Esophagus mucosa (tissue), 1 donor: ENCODE measurements at regions not wholly inside any gene's neighbourhood (a gene's known extent, or its start where the extent isn't known, plus 50 kb on each side); places are given as distances from the start of the nearest gene placed in this dataset.
"Not testable (repeated sequence)": the region's sequence is repeated elsewhere in the genome, so short reads cannot be mapped to it uniquely, and the experiment has no call there.

Source experiments
- ATAC-seq: fragments of 200-7000 bp; cut with Tn5 transposase; one replicate; pipeline ENCODE4 v1.9.1; 2020
- donor health status: DM: yes; HTN: yes; CAD: no.

DNA sequence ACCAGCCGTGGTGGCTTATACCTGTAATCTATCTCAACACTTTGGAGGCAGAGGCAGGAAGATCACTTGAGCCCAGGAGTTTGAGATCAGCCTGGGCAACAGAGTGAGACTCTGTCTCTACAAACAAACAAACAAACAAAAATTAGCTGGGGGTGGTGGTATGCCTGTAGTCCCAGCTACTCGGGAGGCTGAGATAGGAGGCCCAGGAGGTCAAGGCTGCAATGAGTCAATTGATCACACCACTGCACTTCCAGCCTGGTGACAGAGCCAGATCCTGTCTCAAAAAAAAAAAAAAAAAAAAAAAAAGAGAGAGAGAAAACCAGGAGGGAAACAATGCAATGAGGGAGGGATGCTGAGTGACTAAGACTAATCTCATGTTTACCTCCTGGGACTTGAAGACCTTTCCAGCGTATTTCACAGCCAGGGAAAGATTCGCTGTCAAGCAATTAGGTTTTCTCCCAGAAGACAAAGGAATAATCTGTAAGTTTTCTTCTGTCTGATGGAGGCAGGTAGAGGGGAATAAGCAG, 51.1 kb upstream of the MIER3 start:
- ATAC-seq: no peak

DNA sequence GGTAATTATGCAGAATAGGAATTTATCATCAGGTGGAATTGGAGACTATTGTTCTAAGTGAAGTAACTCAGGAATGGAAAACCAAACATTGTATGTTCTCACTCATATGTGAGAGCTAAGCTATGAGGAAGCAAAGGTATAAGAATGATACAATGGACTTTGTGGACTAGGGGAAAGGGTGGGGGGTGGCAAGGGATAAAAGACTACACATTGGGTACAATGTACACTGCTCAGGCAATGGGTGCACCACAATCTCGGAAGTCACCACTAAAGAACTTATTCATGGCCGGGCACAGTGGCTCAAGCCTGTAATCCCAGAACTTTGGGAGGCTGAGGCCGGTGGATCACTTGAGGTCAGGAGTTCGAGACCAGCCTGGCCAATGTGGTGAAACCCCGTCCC, 51.6 kb upstream of the MIER3 start:
- not testable (repeated sequence) for ATAC-seq

DNA sequence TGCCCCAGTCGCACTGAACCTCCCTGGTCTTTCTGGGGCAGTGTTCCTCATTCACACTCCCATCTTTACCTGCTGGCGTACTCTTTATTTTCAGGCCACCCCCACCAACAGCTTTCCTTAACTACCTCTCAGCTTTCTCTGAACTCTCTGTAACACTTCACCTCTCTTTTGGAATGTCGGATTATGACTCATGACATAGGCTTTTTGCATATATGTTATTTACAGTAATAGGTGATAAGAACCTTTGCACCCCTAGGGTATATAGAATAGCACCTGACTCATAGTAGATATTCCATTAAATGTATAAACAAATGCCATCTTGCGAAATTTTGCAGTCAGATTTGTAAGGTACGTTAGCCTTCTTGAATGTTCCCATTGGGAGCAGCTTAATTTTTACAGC, 52.9 kb upstream of the MIER3 start:
- ATAC-seq: peak; percentile 69

DNA sequence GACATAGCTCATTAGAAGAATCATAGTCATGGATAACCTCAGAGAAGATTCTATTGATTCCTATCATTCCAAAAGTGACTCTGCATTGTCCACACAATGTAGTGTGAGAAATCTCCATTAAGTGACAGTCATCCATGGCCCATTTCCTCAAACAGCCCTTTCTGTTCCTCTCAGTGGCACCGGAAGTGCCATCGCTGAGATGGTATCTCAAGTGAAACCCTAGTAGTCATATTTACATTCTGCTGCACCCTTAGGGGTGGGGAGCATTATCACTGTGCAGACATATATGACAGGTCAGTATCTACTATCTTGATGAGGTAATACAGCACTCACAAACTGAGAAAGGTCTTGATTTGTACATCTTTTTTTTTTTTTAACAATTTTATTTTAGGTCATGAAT, 55.4 kb upstream of the MIER3 start:
- no peak for ATAC-seq

DNA sequence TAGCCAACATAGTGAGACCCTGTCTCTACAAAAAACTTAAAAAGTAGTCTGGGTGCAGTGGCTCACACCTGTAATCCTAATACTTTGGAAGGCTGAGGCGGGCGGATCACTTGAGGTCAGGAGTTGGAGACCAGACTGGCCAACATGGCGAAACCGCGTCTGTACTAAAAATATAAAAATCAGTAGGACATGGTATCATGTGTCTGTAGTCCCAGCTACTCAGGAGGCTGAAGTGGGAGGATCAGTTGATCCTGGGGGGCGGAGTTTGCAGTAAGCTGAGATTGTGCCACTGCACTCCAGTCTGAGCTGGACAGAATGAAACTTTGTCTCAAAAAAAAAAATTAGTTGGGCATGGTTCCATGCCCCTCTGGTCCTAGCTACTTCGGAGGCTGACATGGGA, 57.9 kb upstream of the MIER3 start:
- ATAC-seq: no peak

DNA sequence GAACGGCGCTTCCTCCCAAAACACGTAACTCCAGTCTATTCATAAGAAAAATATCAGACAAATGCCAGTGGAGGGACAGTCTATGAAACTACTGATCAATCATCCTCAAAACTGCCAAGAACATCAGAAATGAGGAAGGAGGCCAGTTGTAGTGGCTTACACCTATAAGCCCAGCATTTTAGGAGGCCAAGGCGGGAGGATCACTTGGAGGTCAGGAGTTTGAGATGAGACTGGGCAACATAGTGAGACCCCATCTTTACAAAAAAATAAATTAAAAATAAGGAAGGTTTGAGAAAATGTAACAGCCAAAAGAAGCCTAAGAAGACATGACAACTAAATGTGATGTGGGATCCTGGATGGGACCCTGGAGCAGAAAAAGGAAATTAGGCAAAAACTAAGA, 58.9 kb upstream of the MIER3 start:
- ATAC-seq: no peak

DNA sequence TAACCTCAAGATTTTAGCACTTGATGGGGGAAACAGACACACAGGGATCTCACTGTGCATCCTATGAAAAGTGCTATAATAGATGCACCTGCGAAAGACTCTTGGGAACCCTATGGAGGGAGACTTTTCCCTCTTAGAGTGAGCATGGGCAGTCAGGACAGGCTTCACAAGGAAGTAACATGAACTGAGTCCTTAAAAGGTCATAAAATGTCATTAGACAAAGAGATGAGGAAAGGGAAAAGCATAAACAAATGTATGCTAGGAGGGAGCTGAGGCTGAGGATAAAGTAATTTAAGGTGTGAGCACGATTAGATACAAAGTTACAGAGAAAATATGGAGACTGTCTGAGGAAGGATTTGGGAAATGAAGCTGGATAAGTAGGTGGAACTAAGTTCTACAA, 60.6 kb upstream of the MIER3 start:
- no peak for ATAC-seq

DNA sequence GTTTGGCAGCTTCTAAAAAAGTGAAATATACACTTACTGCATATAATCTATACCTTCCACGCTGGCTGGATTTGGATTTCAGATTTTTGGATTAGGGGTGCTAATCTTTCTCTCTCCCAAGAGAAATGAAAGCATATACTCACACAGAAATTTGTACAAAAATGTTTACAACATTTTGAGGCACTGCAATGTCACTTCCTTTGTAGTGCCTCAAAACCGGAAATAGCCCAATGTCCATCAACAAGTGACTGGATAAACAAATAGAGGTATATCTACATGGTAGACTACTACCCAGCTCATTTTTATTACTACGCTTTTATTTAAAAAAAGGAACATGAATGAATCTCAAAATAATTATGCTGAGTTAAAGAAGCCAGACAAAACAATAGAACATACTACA, 74.0 kb upstream of the MIER3 start:
- ATAC-seq: no peak

DNA sequence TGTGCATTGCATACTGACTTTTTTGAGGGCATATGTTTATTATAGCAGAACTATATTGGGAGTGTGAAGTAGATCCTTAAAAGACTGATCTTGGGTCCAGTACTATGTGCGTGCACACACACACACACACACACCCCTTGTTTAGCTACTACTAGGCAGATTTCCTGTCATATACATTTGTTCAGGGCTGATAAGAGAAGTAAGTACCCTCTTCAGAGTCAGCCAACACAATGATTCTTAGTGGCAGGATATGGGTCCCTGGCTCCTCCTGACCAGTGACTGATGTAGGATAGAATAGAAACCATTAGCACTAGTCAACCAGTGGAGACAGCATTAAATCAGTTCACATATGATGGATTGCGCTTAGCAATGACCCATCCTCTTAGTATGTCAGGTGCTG, 76.2 kb upstream of the MIER3 start:
- ATAC-seq: no peak

DNA sequence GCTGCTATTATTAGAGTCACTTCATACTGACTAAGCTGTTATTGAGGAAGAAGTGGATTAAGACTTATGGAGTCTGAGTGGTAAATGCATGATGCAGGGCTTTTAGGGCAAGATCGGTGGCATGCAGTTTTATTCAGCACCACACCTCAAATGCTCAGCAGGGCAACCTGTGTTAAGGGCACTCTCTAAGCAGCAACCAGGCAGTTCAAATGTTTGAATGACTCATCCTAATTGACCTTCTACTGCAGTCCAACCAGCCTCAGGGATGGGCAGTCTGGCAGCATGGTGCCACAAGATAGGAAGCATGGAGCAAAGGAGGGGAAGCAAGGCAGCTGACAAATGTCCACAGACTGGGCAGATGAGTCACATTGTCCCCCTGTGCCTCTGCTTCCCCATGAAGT, 80.2 kb upstream of the MIER3 start:
- peak; percentile 87 for ATAC-seq

DNA sequence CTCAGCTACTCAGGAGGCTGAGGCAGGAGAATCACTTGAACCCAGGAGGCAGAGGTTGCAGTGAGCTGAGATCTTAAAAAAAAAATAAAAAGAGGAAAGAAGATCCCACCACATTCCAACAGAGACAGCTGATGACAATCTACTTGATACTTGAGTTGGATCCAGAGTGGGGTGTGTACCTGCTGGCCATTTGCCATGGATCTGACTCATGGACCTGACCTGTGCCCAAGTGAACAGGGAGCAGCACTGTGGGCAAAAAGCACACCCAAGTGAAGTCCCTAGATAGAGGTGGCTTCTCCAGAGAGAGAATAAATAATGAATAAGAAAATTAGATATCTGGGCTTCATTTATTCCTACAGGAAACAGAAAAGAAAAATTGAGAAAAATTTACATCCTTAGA, 81.2 kb upstream of the MIER3 start:
- ATAC-seq: peak; percentile 87

DNA sequence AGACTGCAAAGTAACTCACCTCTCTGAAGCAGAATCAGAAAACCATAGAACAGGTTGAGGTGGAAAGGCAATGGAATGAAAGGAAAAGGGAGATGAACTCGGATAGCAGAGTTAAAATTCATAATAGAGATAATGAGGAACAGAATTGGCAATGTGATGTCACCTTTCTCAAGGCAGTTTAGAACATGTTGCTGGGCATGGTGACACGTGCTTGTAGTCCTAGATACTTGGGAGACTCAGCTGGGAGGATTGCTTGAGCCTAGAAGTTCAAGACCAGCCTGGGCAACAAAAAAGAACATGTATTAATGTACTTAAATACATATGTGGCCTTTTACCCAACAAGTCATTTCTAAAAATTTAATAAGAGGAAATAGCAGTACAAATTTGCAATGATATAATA, 81.6 kb upstream of the MIER3 start:
- no peak for ATAC-seq

DNA sequence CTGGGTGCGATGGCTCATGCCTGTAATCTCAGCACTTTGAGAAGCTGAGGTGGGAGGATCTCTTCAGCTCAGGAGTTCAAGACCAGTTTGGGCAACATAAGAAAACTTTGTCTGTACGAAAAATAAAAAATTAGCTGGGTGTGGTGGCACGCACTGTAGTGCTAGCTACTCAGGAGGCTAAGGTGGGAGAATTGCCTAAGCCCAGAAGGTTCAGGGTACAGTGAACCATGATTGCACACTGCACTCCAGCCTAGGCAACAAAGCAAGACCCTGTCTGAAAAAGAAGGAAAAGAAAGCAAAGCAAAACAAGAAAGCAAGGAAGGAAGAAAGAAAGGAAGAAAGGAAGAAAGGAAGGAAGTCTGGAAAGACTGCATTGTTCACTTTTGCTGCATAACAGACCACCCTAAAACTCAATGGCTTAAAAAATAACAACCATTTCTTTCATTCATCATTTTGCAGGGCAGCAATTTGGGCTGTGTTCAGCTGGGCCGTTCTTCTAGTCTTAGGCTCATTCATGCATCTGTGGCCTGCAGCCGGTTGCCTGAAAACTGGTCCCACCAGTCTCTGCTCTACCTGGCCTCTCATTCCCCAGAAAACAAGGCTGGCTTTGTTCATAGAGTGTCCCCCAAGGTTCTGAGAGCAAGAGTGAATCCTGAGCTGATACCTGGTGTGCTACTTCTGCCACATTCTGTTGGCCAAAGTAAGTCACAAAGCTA, 82.4 kb upstream of the MIER3 start:
- no peak for ATAC-seq

DNA sequence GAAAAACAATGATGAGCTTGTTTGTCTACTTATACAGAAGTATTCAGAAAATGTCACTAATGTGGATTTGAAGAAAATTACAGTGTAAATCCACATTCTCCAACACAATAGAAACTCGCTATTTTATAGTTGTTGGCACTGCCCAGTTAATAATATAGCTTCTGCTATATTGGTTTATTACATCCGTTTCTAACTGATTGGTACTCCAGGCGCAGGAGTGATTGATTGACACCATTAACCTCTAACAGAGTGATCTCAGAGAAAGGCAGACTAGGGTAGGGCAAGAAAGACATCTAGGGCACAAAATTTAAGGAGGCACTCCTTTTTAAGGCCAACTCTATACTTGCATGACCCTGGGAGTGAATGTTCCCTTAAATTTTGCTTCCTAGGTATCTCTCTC, 84.0 kb upstream of the MIER3 start:
- ATAC-seq: no peak

DNA sequence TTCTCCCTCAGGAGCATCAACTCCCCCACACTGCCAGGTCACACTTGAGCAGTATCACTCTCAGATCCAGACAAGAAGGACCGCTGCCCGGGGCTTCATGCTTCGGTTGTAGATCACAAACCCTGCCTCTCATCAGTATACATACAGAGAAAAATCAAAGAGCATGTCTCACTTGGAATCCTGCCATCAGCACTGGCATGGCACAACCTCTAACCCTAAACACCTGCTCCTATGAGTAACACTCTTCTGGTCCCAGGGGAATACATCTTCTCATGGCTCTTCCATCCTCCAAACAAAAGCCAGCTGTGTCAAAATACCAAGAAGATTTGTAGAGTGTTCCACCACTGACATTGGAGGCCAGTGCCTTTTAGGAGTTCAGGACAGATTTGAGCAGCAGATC, 84.8 kb upstream of the MIER3 start:
- no peak for ATAC-seq

DNA sequence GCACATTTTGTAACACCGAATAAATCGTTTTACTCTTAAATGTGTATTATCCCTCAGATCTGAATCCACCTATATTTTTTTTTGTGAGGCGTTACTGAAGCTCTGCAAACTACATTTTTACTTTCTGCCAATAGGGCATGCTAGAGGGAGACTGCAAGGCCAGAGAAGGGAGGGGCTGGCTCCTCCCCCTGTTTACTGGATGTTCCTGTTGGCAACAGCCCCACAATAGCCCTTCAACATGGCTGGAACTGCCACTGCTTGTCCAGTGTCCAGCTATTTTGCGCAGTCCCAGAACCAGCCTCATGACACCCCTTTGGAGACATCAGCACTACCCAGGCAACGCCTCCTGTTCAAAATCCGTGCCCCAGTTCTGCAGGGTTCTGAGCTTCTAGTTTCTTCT, 85.4 kb upstream of the MIER3 start:
- ATAC-seq: no peak

DNA sequence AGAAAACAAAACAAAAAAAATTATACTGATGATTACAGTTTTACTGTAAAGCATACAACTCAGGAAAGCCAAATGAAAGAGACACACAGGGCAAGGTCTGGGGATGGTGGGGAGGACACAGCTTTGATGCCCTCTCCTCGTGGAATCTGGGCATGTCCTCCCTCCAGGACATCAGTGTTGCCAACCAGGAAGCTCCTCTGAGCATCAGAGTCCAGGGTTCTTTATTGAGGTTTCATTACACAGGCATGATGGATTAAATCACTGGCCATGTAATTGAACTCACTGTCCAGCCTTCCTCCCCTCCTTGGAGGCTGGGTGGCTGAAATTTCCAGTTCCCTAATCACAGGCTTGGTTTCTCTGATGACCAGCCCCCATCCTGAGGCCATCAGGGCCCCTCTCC, 89.6 kb upstream of the MIER3 start:
- no peak for ATAC-seq

DNA sequence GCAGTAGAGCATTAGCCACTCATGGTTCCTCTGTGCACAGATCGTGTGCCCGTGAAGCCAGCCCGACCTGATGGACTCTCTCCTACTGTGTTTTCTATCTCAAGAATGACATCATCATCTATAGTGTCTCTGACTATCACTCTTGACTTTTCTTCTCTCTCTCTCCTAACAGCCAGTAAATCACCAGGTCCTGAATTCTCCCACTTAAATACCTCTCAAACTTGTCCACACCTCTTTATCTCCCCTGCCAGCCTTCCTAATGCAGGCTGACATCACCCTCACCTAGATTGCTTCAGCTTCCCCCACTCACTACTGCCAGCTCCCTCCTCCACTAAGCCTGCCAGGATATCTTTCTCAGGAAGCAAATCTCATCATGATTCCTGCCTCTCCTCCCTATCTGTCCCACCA, 90.6 kb upstream of the MIER3 start:
- ATAC-seq: no peak

DNA sequence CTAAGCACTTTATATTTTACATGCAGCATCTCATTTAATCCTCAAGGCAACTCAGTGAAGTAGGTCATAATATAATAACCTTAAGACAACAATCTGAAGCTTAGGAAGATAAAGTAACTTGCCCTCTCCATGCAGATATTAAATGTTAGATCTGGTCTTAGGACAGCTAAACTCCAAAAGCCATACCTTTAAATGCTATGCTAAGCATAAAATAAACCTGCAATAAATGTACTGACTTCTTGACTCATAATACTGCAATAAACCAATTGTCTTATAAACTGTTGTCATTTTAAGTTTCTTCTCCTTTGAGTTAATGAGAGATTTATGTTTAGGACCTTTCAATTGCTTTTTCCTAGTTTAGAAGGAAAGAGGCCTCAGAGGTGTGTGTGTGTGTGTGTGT, 102.2 kb upstream of the MIER3 start:
- ATAC-seq: no peak

DNA sequence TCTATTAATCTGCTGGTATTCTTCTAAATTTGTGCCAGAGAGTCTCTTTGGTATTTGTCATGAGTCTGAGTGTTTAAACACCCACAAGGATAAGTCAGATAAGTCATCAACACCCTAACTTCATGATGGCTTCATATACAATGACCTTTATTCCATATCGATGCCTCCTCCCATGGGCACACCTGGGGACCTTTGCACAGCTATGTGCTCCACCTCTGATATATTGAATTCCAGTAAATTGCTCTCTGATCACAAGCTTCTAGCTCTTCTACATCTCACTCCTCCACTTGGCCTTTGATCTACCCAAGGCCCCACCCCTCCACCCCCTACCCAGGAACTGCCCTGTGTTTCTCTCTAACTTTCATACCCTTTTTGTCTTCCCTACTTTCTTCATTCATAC, 102.7 kb upstream of the MIER3 start:
- no peak for ATAC-seq

DNA sequence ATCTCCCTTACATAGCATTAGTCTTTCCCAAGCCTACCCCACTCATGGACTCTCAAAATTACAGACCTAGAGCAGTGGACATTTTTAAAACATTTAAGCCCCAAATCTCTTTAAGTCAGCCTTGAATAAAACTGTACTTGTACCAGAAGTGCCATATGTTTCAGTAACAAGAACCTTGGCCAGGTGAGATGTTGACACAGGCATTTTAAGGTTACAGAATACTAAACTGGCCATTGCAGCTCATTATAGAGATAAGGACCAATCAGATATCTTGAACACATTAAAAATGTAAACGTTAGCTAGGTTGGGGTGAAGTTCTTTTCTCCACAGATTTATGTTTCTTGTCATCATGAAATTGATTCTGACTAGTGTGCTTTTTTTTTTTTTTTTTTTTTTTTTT, 103.8 kb upstream of the MIER3 start:
- no peak for ATAC-seq

DNA sequence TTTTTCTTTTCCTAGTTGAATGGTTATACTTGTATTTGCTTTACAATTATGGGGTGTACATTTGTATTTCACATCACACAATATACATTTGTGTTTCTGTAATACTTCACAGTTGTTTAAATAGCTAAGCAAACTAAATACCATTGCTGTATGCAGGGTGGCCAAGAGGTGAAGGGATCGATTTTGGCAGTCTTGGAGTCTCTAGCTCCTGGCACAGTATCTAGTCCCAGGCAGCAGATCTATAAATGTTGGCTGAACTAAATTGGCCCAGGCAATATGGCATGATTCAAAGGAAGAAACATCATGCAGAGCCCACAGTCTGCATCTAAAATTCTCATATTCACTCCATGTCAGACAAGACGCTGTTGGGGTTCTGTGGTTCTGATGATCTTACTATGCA, 110.1 kb upstream of the GPBP1 start:
- no peak for ATAC-seq

DNA sequence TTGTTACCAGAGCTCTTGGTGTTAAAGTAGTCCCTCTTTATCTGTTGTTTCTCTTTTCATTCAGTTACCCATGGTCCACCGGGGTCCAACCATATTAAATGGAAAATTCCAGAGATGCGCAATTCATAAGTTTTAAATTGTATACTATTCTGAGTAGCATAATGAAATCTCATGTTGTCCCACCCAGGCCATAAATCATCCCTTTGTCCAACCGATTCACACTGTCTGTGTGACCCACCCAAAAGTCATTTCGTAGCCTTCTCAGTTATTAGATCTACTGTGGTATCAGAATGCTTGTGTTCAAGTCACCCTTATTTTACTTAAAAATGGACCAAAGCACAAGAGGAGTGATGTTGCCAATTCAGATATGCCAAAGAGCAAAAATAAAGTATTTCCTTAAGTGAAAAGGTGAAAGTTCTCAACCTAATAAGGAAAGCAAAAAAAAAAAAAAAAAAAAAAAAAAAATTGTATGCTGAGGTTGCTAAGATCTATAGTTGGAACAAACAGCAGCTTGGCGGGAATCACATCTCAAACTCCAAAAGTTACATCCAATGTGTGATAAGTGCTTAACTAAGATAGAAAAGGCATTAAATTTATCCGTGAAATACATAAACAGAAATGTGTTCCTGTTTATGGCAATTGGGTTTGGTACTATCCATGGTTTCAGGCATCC, 106.8 kb upstream of the GPBP1 start:
- ATAC-seq: no peak

DNA sequence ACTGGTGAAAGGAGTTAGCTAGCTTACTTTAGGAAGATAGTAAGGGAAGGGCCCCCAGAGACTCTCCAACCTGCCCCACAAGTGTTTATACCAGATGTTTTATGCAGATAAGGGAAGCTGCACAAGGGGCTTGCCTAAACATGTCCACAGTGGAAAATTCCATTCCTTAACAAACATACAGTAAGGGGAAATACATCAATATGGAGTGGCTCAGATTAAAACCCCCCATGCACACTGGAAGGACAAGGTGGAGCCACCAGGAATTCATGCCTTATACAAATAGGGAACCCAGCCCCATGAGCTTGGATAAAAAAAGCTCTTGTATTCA, 106.3 kb upstream of the GPBP1 start:
- ATAC-seq: no peak
